ENCODE measurements at regions not wholly inside any gene's neighbourhood (a gene's known extent, or its start where the extent isn't known, plus 50 kb on each side); places are given as distances from the start of the nearest gene placed in this dataset.

DNA sequence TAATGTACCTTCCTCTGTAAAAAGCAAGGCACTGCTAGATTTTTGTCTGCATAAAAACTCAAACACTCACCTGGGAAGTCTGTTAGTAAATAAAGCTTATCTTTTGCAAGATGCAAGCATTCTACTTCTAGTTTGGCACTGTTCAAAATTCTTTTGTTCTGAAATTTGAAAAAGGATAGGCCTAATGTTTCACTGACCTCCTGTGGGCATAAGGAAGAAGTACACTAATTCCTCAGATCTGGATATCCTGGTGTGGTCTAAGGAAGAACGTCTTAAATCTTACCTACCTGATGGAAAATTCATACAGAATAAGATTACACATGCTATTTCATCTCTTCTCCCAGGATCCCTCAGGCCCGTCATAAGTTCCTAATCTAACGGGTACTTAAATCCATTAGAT is 93.5 kb upstream of the CAMK1G start:
- ATAC-seq = no peak
- H3K36me3 ChIP-seq = no peaks in the 10 kb centered on the region
- 63 to 66% methylated on average over 3 of the region's 3 CpGs for WGBS, 2 donors
- H3K27ac ChIP-seq = no peak overlapping the region
- TF ChIP-seq, protein P1, sequence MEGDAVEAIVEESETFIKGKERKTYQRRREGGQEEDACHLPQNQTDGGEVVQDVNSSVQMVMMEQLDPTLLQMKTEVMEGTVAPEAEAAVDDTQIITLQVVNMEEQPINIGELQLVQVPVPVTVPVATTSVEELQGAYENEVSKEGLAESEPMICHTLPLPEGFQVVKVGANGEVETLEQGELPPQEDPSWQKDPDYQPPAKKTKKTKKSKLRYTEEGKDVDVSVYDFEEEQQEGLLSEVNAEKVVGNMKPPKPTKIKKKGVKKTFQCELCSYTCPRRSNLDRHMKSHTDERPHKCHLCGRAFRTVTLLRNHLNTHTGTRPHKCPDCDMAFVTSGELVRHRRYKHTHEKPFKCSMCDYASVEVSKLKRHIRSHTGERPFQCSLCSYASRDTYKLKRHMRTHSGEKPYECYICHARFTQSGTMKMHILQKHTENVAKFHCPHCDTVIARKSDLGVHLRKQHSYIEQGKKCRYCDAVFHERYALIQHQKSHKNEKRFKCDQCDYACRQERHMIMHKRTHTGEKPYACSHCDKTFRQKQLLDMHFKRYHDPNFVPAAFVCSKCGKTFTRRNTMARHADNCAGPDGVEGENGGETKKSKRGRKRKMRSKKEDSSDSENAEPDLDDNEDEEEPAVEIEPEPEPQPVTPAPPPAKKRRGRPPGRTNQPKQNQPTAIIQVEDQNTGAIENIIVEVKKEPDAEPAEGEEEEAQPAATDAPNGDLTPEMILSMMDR (IDR thresholded peaks at IDR 0.05) = peak in 3 of 9 donors; percentile 9 to 34 (median 24)
- intact Hi-C loops (cut with DNase I) = no loop called here
- H3K27me3 ChIP-seq = no peaks in the 10 kb centered on the region
- no peak for DNase-seq
- H3K4me1 ChIP-seq = no peaks in the 10 kb centered on the region
- peaks cover 0 to 4% (median 0%) of the 10 kb centered on the region in 11 donors for H3K9me3 ChIP-seq
- no peak overlapping the region for H3K4me3 ChIP-seq

DNA sequence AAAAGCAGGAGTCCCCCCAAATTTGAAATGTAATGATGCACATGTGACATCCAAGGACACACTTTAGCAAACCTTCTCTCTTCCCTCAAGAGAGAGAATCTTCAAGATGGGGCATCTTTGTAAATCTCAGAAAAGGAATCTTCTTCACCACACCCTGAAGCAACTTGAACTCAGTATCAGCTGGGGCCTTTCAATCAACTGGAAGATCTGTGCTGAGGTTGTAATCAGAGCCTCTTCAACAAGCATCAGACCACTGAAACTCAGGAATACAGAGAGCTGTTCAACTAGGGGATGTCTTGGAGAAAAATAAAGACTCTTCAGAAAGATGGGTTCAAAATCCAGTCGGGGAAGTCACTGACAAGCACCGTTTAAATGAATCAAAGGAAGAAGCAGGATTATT is 92.5 kb upstream of the CAMK1G start:
- Histone ChIP-seq H3K4me1 (no peaks in the 10 kb centered on the region), H3K36me3 (no peaks in the 10 kb centered on the region), H3K27ac (no peak overlapping the region), H3K27me3 (no peaks in the 10 kb centered on the region), H3K4me3 (no peak overlapping the region), H3K9me3 (peaks cover 0 to 13% (median 3%) of the 10 kb centered on the region in 11 donors)
- TF ChIP-seq, protein P1 (IDR thresholded peaks at IDR 0.05) = no peak
- WGBS, 2 donors = 80 to 85% methylated on average over 2 of the region's 2 CpGs
- intact Hi-C loops (cut with DNase I) = no loop called here
- ATAC-seq (no peak), DNase-seq (no peak)

DNA sequence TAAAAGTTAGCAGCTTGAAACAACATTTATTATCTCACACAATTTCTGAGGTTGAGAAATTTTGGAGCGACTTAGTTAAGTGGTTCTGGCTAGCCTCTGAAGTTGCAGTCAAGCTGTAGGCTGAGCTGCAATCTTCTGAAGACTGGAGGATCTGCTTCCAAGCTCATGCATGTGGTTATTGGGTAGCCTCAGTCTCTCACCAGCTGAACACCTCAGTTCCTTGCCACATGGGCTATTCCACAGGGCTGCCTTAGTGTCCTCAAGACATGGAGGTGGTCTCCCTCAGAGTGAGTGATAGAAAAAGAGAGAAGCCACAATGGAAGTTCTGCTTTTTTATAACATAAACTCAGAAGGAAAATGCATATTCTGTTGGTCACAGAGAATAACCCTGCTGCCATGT is 92.0 kb upstream of the CAMK1G start:
- DNase-seq (no peak), ATAC-seq (no peak)
- intact Hi-C loops (cut with DNase I) = no loop called here
- peaks cover 0 to 17% (median 3%) of the 10 kb centered on the region in 11 donors for H3K9me3 ChIP-seq
- H3K36me3 ChIP-seq = no peaks in the 10 kb centered on the region
- TF ChIP-seq, protein P1 (IDR thresholded peaks at IDR 0.05) = no peak
- H3K4me1 ChIP-seq = no peaks in the 10 kb centered on the region
- no peak overlapping the region for H3K27ac ChIP-seq
- H3K27me3 ChIP-seq = no peaks in the 10 kb centered on the region
- WGBS, 2 donors = 72 to 73% methylated on average over 1 of the region's 1 CpG
- no peak overlapping the region for H3K4me3 ChIP-seq

DNA sequence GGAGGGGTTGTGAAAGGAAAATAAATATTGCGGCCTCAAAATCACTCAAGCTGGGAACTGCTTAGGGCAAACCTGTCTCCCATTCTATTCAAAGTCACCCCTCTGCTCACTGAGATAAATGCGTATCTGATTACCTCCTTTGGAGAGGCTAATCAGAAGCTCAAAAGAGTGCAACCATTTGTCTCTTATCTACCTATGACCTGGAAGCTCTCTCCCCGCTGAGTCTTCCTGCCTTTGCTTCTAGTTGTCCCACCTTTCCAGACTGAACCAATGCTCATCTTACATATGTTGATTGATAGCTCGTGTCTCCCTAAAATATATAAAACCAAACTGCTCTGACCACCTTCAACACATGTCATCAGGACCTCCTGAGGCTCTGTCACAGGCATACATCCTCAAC is 91.6 kb upstream of the CAMK1G start:
- no peaks in the 10 kb centered on the region for H3K27me3 ChIP-seq
- intact Hi-C loops (cut with DNase I) = no loop called here
- TF ChIP-seq, protein P1 (IDR thresholded peaks at IDR 0.05) = no peak
- no peak overlapping the region for H3K27ac ChIP-seq
- DNase-seq (no peak), ATAC-seq (no peak)
- WGBS, 2 donors = 53 to 69% methylated on average over 4 of the region's 4 CpGs
- H3K36me3 ChIP-seq = no peaks in the 10 kb centered on the region
- H3K9me3 ChIP-seq = peaks cover 0 to 21% (median 3%) of the 10 kb centered on the region in 11 donors
- no peak overlapping the region for H3K4me3 ChIP-seq
- no peaks in the 10 kb centered on the region for H3K4me1 ChIP-seq

DNA sequence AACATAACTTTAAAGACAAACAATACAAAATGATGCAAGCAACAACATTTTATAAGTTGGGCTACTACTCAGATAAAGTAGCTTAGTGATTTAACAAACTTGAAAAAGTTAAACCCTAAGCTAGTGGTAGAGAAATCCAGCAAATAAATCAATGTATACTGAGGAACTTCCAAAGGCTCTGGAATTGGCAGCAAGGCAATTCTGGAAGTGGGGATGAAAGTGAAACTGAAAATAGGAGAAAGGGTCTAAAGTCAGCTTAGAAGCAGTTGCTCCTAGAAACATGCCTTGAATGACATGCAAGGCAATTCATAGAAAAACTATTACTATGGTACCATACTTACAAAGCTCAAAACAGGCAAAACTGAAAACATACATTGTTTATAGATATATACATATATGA is 90.0 kb upstream of the CAMK1G start:
- TF ChIP-seq, protein P1 (IDR thresholded peaks at IDR 0.05) = no peak
- no peaks in the 10 kb centered on the region for H3K27me3 ChIP-seq
- ATAC-seq (no peak), DNase-seq (no peak)
- H3K4me1 ChIP-seq = no peaks in the 10 kb centered on the region
- H3K4me3 ChIP-seq = no peak overlapping the region
- H3K36me3 ChIP-seq = no peaks in the 10 kb centered on the region
- H3K27ac ChIP-seq = no peak overlapping the region
- H3K9me3 ChIP-seq = peaks cover 0 to 21% (median 3%) of the 10 kb centered on the region in 11 donors
- intact Hi-C loops (cut with DNase I) = no loop called here

All from heart right ventricle (tissue), 16 donors.